Mesothelial cell of epicardium (in vitro differentiated cells): ENCODE measurements at regions not wholly inside any gene's neighbourhood (a gene's known extent, or its start where the extent isn't known, plus 50 kb on each side); places are given as distances from the start of the nearest gene placed in this dataset.
A peak's percentile ranks its signal among the peaks of the same experiment; 100 is the strongest.

Experiments
- DNase-seq, 2 experiments: peaks; one replicate each; pipeline ENCODE4 v3.0.0; 2021; ENCODE audit warnings: low spot score in 2 of 2; ENCODE audit not compliant: unreplicated experiment in 2 of 2
- H3K27ac Mint-ChIP-seq: 2 replicates; pipeline ENCODE4 v1.8.0; 2021; ENCODE audit warnings: mixed read lengths
- H3K27me3 Mint-ChIP-seq: 2 replicates; pipeline ENCODE4 v1.8.0; 2021; ENCODE audit warnings: low read depth, mixed read lengths
- H3K36me3 Mint-ChIP-seq: 2 replicates; pipeline ENCODE4 v1.8.0; 2021; ENCODE audit warnings: mixed read lengths
- H3K4me1 Mint-ChIP-seq: 2 replicates; pipeline ENCODE4 v1.8.0; 2021; ENCODE audit warnings: mixed read lengths
- H3K4me3 Mint-ChIP-seq: 2 replicates; pipeline ENCODE4 v1.8.0; 2021; ENCODE audit warnings: mild to moderate bottlenecking, moderate library complexity, mixed read lengths
- H3K9me3 Mint-ChIP-seq: 2 replicates; pipeline ENCODE4 v1.8.0; 2021; ENCODE audit warnings: mixed read lengths
- TF ChIP-seq, protein P1 (sequence below): fragments of 200-600 bp; sonication (generic); IDR thresholded peaks from one replicate; pipeline ENCODE4 v1.5.0; 2021; ENCODE audit warnings: antibody characterized with exemption; ENCODE audit not compliant: unreplicated experiment

DNA sequence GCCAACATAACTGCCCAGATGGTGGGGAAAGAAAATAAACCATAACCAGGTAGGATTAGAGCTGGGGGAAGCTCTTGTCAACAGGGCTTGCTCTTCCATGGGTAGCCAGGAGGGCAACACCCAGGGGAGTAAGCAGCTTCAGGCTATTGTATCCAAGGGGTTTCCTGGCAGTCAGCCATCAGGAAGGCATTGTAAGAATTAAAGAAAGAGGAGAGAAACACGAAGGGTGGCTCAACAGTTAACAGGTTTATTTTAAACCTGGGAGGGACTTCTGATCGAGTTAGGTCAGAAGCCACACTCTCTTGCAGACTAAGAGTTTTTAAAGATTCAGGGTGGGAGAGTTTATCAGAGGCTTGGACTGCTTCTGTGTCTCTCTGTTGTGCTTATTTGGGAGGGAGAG is 114.2 kb downstream of the QRSL1 start:
- no peaks in the 10 kb centered on the region for H3K36me3 Mint-ChIP-seq
- no peak overlapping the region for H3K4me3 Mint-ChIP-seq
- peaks cover 11% of the 10 kb centered on the region for H3K9me3 Mint-ChIP-seq
- H3K27ac Mint-ChIP-seq, result peak overlapping the region; percentile 88
- H3K27me3 Mint-ChIP-seq, result no peaks in the 10 kb centered on the region
- peaks cover 47% of the 10 kb centered on the region for H3K4me1 Mint-ChIP-seq
- DNase-seq, result no peak
- TF ChIP-seq, protein P1, sequence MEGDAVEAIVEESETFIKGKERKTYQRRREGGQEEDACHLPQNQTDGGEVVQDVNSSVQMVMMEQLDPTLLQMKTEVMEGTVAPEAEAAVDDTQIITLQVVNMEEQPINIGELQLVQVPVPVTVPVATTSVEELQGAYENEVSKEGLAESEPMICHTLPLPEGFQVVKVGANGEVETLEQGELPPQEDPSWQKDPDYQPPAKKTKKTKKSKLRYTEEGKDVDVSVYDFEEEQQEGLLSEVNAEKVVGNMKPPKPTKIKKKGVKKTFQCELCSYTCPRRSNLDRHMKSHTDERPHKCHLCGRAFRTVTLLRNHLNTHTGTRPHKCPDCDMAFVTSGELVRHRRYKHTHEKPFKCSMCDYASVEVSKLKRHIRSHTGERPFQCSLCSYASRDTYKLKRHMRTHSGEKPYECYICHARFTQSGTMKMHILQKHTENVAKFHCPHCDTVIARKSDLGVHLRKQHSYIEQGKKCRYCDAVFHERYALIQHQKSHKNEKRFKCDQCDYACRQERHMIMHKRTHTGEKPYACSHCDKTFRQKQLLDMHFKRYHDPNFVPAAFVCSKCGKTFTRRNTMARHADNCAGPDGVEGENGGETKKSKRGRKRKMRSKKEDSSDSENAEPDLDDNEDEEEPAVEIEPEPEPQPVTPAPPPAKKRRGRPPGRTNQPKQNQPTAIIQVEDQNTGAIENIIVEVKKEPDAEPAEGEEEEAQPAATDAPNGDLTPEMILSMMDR, result no peak

DNA sequence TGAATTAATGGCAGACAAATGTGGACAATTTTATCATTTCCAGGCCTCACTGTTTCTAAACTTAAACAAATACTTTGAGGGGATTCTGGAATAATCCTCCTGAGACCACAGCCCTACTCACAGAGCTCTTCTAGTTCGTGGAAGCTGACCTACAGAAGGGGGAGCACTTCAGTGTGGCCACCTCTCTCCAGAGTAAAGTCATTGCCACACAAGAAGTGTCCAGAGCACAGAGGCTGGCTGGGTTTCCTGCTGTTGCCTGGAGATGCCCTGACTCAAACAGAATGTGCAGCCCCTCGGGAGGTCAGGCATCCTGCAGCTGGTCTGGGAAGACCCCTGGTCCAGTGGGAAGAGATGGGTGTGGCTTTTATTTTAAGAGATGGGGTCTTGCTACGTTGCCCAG is 110.9 kb downstream of the QRSL1 start:
- H3K4me3 Mint-ChIP-seq, result no peak overlapping the region
- TF ChIP-seq, protein P1, result no peak
- H3K9me3 Mint-ChIP-seq, result peaks cover 22% of the 10 kb centered on the region

DNA sequence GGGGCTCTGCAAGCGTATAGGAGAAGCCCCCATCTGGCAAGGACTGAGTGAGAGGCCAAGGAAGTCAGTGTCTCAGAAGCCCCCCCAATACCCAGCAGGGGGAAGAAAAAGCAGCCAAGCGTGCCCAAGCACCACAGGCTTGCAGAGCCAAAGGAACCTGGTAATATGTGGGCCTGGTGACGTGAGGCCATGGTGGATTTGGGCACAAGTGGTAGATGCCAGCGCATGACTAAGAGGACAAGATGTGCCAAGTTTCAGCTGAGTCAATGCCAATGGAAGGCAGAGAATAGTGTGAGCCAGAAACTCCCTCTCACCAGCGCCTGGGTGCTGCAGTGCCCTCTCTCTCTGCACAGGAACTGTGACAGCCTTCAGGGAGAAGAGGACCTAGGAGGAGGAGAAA is 110.0 kb downstream of the QRSL1 start:
- no peaks in the 10 kb centered on the region for H3K36me3 Mint-ChIP-seq
- peaks cover 10% of the 10 kb centered on the region for H3K4me1 Mint-ChIP-seq
- DNase-seq, result no peak
- H3K27ac Mint-ChIP-seq, result no peak overlapping the region
- no peaks in the 10 kb centered on the region for H3K27me3 Mint-ChIP-seq
- H3K9me3 Mint-ChIP-seq, result peaks cover 20% of the 10 kb centered on the region
- H3K4me3 Mint-ChIP-seq, result no peak overlapping the region
- TF ChIP-seq, protein P1, result no peak

More for the DNA sequence above, 110.9 kb downstream of the QRSL1 start:
- no peak for DNase-seq
- Mint-ChIP-seq H3K4me1 (peaks cover 17% of the 10 kb centered on the region), H3K36me3 (no peaks in the 10 kb centered on the region), H3K27me3 (no peaks in the 10 kb centered on the region), H3K27ac (no peak overlapping the region)

DNA sequence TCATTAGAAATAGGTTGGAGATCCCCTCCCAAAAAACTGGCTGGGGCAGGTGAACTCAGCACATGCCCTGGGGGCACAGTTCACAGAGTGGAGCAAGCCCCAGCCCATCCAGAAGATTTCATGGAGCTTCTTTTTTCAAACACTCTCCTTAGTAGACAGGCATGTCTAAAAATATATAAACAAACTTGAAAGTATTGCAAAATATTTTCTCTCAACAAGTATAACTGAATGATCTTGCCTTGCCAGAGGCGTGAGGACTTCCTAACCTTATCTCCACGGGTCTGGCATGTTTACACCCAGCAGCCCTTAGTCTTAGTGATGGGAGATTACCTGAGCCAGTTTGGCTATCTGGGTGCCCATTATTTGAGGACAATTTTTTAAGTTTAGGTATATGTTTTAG is 107.1 kb downstream of the QRSL1 start:
- H3K36me3 Mint-ChIP-seq, result no peaks in the 10 kb centered on the region
- H3K27ac Mint-ChIP-seq, result no peak overlapping the region
- no peak overlapping the region for H3K4me3 Mint-ChIP-seq
- no peak for DNase-seq
- H3K9me3 Mint-ChIP-seq, result peaks cover 11% of the 10 kb centered on the region
- TF ChIP-seq, protein P1, result no peak
- no peaks in the 10 kb centered on the region for H3K27me3 Mint-ChIP-seq
- no peaks in the 10 kb centered on the region for H3K4me1 Mint-ChIP-seq

DNA sequence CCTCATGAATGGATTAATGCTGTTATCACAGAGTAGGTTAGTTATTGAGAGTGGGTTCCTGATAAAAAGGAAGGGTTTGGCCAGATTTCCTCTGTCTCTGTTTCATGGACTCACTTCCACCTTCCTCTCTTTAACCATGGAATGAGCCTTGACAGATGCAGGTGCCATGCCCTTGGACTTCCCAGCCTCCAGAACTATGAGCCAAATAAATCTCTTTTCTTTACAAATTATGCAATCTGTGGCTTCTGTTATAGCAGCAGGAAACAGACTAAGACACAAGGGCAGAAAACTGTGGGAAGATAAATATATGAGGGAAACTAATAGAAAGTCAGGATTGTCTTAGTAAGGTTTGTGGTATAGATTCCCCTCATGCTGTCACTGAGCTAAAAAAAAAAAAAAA is 106.5 kb downstream of the QRSL1 start:
- no peak overlapping the region for H3K27ac Mint-ChIP-seq
- no peak for DNase-seq
- TF ChIP-seq, protein P1, result no peak
- no peak overlapping the region for H3K4me3 Mint-ChIP-seq
- H3K36me3 Mint-ChIP-seq, result no peaks in the 10 kb centered on the region
- H3K4me1 Mint-ChIP-seq, result no peaks in the 10 kb centered on the region
- peaks cover 11% of the 10 kb centered on the region for H3K9me3 Mint-ChIP-seq
- no peaks in the 10 kb centered on the region for H3K27me3 Mint-ChIP-seq

DNA sequence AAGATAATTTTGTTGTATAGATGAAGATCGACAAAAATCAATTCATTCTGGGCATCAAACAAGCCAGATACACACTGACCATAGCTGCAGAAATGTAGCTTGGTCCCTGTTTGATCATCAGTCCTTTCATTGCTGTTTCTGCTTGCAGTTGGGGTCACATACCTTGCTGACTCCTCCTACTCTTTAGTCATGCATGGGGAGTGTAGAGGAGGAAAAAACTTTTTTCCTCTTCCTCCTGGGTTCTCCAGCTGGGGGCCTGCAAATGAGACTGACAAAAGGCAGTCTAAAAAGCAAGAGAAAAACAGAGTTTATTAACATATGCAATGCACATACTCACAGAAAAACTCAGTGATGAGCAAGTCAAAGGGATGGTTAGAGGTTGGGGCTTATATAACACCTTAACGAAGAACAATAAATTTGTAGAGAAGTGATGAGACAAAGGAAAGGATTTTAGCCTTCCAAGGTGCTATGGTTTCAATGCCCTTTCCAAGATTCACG is 105.8 kb downstream of the QRSL1 start:
- Mint-ChIP-seq H3K27me3 (no peaks in the 10 kb centered on the region), H3K4me1 (no peaks in the 10 kb centered on the region), H3K4me3 (no peak overlapping the region), H3K36me3 (no peaks in the 10 kb centered on the region), H3K27ac (no peak overlapping the region), H3K9me3 (peaks cover 11% of the 10 kb centered on the region)
- DNase-seq, result no peak
- TF ChIP-seq, protein P1, result no peak
